HPDE6-E6E7 (cell line): ENCODE measurements at regions not wholly inside any gene's neighbourhood (a gene's known extent, or its start where the extent isn't known, plus 50 kb on each side); places are given as distances from the start of the nearest gene placed in this dataset.

Experiments used
- DNase-seq: peaks from one replicate; pipeline ENCODE4 v3.0.0; 2011; ENCODE audit warnings: missing footprints; ENCODE audit errors: extremely low spot score

- DNase-seq = no peak
These were observed 174.9 kb upstream of the TECRL start for GRCh38 chr4:64584125-64584524.

DNA sequence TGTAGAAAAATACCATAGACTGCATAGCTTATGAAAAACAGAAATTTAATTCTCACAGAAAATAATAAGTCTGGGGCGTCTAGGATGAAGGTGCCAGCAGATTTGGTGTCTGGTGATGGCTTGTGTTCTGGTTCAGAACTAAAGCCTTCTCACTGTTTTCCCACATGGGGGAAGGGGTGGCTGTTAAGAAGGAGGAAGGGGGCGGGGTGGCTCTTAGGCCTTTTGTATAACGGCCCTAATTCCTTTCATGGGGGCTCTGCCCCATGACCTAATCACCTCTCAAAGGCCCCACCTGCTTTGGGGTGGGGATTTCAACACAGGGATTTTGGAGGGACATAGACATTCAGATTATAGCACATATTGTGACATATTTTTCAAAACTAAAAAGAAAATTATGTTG lies 173.2 kb upstream of the TECRL start:
- DNase-seq = no peak

- DNase-seq = no peak
These were observed 172.2 kb upstream of the TECRL start for GRCh38 chr4:64581422-64581821.

- DNase-seq = no peak
These were observed 154.9 kb upstream of the TECRL start for GRCh38 chr4:64564126-64564525.

- no peak for DNase-seq
These were observed 150.3 kb upstream of the TECRL start for GRCh38 chr4:64559571-64559970.

DNA sequence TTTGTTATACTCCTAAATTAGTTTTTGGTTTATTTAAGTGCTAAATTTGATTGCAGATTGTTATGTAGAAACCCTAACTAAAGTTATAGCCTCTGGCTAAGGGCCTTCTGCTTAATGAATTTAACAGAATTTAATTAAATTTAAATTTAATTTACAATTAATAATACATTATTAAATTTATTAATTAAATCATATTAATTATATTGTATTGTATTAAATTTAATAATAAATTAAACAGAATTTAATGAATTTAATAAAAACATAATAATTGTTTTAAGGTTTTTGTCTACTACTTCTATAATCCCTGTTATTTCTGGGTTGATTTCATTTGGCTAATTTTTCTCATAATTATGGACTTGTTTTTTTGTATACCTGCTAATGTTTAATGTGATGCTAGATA lies 141.9 kb upstream of the TECRL start:
- no peak for DNase-seq

GRCh38 chr4:64545593-64545992 lies 136.3 kb upstream of the TECRL start:
- DNase-seq = no peak

DNA sequence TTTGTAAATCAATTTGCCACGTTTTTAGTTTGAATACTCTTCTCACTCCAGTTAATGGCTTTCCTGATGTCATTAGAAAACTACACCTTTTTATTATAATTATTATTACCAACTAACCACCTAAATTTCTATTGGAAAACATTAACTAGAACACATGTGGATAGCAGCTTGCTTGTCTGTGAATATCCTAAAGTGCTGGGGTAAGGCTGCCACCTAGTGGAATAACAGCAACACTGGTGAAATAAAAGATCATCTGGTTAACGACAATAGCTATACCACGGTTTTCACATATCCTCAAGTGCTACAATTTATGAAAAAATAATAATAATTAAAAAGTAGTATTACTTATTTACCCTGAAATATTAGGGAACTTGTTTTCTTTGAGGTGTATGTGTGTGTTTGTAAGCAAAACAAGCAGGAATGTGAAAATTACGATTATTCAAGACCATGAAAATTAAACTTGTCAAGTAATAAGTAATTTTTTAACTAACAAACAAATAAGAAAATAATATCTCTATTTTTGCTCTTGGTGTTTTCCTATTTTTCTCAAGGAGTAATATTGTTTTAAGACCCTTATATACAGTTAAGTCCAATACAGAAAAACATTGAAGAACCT lies 130.1 kb upstream of the TECRL start:
- DNase-seq = peak; percentile 45

DNA sequence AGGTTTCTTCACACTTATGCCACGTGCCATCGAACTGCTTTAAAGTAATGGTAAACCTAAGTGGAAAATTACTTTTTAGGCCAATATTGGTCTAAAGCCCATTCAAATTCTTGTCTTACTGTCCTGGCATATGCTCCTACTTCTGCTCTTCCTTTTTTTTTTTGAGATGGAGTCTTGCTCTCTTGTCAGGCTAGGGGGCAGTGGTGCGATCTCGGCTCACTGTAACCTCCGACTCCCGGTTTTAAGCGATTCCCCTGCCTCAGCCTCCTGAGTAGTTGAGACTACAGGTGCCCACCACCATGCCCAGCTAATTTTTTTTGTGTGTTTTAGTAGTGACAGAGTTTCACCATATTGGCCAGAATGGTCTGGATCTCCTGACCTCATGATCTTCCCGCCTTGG lies 129.0 kb upstream of the TECRL start:
- no peak for DNase-seq

GRCh38 chr4:64533637-64534036 lies 124.4 kb upstream of the TECRL start:
- DNase-seq = no peak

DNA sequence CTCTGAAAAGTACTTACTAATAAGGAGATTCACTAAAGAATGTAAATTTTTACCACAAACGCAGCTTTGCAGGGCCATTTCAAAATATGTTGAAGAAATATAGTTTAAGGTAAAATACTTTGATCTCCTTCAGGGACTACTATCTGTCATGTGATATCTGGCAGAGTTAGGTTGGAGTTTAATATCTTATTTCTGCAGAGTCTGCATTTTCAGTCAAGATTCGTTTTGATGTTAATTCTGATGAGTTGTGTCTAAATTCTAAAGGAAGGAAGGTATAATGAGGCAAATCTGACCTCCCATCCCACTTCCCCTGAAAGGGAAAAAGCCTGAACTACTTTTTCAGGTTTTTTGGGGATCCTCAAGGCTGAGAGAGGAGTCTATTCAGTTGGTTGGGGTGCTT lies 123.9 kb upstream of the TECRL start:
- no peak for DNase-seq

GRCh38 chr4:64520421-64520820 lies 111.2 kb upstream of the TECRL start:
- DNase-seq = no peak

DNA sequence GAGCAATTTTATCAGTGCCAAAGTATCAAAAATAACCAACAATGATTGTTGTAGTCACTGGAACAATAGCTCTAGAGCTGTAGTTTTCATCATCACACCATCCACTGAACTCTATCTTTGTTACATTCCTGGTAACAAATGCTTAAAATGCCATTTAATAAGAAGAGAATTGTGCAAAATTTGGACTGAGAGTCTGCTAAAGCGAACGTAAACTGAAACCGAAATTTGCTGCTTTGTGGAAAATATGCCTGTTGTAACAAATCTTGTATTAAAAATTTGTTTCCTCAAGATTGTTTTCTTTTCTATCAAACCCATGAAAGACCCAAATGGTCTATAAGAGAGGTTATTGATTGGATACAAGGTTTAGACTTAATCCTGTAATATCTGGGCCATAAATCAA lies 109.3 kb upstream of the TECRL start:
- DNase-seq = no peak

GRCh38 chr4:64516176-64516575 lies 106.9 kb upstream of the TECRL start:
- no peak for DNase-seq

GRCh38 chr4:64508089-64508488 lies 98.8 kb upstream of the TECRL start:
- no peak for DNase-seq

- no peak for DNase-seq
These were observed 94.9 kb upstream of the TECRL start for GRCh38 chr4:64503945-64504675.

- no peak for DNase-seq
These were observed 94.2 kb upstream of the TECRL start for GRCh38 chr4:64503416-64503815.

DNA sequence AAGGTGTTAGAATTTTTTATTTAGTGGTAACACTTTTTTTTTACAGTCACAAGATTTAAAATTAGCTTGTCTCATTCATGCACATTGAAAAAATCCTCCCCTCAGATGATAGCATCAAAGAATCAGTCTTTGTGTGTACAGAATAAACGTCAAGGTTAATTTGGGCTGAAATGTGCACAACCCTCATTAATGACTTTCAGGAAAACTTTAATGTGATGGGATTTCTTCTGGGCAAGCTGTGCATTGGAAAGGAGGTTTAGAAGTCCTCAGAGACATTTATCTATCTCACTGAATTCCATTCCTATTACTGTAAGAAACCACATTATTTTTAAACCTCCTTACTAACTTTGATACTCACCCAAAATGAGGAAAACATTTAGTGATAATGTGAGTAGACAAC lies 88.2 kb upstream of the TECRL start:
- DNase-seq = no peak

DNA sequence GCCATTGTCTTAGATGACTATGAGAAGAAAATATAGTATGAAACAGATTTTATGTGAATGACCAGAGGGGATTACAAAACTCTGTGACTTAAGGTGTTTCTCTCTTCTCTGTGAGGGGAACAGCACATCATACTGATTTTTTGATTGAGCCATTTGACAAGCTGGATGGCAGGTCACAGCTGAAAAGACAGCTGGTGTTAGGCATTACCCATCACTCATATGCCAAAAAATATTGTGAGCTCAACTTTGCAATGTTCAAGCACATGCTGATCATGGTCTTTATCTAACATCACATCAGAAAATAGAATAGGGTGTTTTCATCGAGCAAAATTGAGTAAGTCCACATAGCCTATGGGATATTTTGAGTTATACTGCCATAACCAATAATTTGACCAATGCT lies 86.7 kb upstream of the TECRL start:
- DNase-seq = no peak

DNA sequence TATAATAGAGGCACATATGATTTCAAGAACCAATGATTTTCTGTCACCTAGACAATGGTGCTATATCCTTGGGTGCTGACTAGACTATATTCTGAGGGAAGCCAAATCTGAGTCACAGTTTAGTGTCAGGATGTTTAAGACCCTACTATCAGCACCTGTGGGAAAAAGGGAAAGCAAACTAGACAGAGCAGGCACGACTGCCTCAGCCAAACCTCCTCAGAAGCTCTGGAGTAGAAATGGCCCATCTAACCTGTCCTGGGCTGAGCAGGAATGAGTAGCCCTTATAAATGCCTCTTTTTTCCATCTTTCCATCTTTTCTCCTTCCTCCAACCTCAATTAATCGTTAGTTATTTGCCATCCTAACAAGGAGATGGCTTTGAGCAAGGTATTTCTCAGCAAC lies 80.4 kb upstream of the TECRL start:
- no peak for DNase-seq

DNA sequence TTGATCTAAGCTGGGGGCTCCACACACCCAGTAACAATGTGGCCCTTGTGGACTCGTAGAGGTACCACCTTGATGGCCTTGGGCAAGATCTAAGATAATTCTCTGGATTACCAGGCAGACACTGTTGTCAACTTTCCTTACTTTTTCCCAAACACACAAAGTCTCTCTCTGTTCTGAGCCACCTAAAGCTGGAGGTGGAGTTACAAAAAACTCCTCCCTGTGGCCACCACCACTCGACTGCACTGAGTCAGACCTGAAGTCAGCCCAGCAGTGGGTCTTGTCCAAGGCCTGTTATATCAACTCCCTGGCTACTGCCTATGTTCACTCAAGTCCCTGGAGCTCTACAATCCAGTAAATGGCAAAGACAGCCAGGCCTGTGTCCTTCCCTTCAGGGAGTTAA lies 70.1 kb upstream of the TECRL start:
- DNase-seq = no peak

GRCh38 chr4:64477127-64477526 lies 67.9 kb upstream of the TECRL start:
- no peak for DNase-seq

DNA sequence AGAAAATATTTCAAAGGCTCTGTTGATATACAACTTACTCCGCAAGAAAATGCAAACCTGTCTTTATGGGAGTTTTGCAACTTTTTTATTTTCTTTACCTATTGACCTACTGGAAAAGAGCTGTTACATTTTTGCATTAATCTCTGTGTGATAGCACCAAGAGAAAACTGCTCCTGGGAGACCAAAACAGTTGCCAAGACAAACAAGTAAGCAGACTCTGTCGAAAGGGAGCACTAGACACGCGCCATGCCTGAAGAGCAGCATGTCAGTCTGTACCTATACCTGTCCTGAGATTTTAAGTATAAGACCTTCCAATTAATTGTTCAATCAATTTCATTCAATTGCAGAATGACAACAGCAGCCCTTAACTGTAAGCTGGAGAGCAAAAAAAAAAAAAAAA lies 56.0 kb upstream of the TECRL start:
- DNase-seq = no peak

GRCh38 chr4:64464581-64464980 lies 55.3 kb upstream of the TECRL start:
- DNase-seq = no peak
